CD1c-positive myeloid dendritic cell (primary cell): ENCODE measurements at regions not wholly inside any gene's neighbourhood (a gene's known extent, or its start where the extent isn't known, plus 50 kb on each side); places are given as distances from the start of the nearest gene placed in this dataset.
"Not testable (repeated sequence)": the region's sequence is repeated elsewhere in the genome, so short reads cannot be mapped to it uniquely, and the experiment has no call there.

ENCODE experiments used
- DNase-seq: peaks from one replicate; pipeline ENCODE4 v3.0.0-alpha.2; 2016; ENCODE audit errors: extremely low spot score

DNA sequence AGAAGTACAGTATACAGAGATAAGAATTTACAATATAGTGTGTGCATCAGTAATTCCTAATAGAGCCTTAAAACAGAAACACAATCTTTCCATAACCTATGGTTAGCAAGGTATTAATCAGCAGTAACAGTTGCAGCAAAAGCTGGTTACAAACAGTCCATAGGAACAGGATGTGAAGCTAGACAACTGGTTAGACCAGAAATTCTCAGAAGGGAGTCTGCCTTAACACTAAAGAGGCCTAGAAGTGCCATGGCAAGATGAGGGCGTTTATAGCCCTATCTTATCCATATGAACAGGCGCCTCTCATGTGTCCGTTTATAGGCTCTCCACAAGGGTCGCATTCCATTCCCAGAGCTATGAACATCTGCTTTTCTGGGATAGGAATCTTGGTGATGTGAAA is 450.1 kb downstream of the C12orf50 start:
- DNase-seq, result not testable (repeated sequence)

DNA sequence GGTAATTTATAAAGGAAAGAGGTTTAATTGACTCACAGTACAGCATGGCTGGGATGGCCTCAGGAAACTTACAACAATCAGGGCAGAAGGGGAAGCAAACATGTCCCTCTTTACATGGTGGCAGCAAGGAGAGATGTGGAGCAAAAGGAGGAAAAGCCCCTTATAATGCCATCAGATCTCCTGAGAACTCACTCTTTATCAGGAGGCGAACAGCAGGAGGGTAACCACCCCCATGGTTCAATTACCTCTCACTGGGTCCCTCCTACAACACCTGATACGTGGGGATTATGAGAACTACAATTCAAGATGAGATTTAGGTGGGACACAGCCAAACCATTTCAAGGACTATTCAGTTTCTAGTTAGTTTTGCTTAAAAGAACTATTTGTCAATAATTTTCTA is 453.3 kb downstream of the C12orf50 start:
- no peak for DNase-seq

DNA sequence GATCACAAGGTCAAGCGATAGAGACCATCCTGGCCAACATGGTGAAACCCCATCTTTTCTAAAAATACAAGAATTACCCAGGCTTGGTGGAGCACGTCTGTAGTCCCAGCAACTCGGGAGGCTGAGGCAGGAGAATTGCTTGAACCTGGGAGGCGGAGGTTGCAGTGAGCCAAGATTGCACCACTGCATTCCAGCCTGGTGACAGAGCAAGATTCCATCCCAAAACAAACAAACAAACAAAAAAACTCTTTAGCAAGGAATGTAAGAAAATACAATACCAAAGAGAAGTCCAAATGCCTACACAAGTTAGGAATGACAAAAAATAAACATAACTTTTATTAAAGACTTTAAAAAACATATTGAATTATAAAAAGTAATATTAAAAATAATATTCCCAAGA is 462.3 kb downstream of the C12orf50 start:
- not testable (repeated sequence) for DNase-seq

DNA sequence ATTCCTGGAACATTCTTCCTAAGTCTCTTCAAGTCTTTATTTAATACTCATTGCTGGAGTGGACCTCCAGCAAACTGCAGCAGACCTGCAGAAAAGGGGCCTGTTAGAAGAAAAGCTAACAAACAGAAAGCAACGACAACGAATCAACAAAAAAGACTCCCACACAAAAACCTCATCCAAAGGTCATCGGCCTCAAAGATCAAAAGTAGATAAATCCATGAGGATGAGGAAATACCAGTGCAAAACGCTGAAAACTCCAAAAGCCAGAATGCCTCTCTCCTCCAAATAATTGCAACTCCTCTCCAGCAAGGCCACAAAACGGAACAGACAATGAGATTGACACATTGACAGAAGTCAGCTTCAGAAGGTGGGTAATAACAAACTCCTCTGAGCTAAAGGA is 472.2 kb downstream of the C12orf50 start:
- no peak for DNase-seq

DNA sequence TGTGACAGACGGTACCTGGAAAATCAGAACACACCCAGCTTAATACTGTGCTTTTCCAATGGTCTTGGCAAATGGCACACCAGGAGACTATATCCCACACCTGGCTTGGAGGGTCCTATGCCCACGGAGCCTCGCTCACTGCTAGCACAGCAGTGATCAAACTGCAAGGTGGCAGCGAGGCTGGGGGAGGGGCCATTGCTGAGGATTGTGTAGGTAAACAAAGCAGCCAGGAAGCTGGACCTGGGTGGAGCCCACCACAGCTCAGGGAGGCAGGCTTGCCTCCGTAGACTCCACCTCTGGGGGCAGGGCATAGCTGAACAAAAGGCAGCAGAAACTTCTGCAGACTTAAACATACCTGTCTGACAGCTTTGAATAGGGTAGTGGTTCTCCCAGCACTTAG is 498.0 kb downstream of the C12orf50 start:
- DNase-seq, result not testable (repeated sequence)

DNA sequence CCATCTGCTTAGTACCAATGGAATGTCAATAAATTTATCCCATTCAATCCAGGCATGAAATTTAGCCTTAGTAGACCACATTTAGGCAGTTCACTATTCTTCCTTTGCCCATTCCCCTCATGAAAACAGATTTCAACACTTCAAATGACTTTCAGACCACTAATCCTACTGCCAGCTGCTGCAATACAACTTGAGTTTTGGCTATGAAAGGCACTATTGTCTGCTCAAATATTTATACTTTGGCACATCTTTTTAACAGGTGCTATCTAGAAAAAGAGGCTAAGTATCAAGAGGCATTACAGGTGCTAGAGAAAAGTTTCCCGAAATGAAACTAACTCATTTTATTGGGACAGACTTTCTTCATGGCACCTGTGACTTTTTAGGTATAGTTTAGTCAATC is 499.8 kb downstream of the C12orf50 start:
- DNase-seq, result no peak

DNA sequence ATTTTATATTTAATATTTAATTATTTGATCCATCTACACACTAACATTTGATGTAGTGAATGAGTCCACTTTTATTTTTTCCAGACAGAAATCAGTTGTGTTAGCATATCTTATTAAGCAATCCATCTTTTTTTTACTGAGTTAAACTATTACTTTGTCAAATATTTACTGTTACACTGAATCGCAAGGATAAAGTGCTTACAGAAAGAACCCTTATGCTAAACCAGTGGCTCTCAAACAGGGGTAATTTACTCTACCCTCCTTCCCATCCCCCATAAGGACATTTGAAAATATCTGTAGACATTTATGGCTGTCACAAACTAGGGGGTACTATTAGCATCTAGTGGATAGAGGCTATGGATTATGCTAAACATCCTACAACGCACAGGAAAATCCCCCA is 508.2 kb downstream of the C12orf50 start:
- no peak for DNase-seq

DNA sequence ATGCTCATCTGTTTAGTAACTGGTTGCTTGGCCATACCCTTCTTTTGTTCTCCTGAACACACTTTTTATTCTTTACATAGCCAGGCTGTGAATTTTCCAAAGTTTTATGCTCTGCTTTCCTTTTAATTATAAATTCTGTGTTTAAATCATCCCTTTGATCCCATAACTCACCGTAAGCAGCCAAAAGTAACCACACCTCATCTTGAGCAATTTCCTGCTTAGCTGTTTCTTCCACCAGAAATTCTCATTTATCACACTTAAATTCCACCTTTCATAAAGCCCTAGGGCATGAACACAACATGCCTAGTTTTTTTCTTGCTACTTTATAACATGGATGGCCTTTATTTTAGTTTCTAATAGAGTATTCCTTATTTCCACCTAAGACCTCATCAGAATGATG is 510.7 kb downstream of the C12orf50 start:
- no peak for DNase-seq

DNA sequence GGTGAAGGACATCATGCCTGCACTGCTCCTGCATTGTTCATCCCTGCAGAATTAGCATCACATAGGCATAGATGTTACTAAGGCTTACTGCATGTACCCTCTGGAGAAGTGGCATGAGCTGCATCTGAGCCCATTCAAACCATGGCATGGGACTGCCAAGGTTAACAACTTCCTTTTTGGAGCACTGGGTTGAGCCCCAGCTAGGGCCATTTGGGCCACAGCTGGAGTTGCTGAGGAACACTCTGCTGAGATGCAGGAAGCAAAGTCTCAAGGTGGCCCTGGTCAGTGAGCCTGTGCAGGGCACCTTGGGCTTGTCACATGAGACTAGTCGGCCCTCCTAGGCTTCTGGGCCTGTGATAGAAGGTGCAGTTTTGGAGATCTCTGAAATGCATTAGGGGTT is 511.2 kb downstream of the C12orf50 start:
- DNase-seq, result no peak

DNA sequence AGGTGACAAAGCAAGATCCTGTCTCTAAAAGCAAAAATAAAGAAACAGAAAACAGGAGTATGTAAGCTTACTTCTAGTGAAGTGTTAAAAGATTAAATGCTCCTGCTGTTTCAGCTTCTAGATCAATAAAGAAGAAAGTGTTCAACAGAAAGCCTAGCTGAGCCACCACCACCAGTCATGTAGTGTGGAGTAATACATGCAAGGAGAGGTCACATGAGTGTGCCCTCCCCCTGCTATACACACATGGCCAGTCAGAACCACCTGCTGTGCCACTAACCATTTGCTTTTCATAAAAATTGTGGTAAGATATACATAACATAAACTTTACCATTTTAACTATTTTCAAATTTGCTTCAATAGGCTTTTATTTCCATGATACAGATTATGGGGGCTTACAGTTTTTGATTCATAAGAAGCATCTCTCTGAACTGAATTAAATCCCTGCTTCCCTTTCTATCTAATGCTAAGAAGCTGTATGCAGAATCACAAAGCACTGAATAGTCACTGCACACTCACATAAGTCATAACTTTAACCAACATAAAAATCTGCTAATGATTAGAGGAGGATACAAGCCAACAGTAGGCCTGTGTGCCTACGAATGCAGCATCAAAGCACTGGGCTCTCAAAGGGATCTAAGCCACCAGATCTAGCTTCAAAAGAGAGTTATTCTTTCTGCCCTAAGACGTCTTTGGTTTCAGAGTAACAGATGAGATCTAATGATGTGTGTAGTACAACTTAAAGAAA is 515.5 kb downstream of the C12orf50 start:
- no peak for DNase-seq

DNA sequence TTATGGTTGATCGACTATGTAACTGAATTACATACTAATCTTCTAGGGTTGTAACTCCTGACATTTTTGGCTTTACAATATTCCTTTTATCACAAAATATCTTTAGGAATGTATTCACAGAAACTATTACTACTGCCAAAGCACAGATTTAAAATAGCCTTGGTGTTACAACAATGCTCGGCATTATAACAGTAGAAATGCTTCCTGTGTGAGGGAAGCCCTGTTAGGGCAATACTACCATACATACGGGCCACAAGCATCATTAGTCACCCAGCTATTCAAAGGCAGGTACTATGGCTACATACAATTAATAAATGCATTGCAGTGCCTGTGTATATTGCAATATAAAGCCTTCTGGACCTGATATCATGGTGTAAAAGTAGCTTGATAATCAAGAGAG is 517.8 kb downstream of the C12orf50 start:
- DNase-seq, result no peak

DNA sequence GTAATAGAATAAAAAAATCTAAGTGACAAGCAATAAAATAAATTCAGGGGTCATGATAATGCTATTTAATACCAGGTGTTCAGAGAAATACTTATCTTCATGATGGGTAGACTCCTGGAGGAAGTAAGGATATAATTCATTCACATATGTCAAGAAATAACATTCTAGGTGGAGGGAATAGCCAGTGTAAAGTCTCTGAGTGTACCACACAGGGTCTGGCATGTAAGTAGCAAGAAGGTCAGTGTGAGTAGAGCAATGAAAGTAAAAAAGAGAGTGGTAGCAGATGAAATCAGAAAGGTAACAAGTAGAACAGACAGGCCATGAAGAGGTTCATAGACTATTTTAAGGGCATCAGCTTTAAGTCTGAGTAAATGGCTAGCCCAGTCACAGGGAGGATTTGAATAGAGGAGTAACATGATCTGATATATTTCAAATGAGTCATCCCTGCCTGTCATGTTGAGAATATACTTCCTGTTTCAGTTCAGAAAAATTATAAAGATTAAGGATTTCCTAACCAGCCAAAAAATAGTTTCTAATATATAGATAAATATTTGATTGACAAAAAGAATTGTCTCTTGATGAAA is 519.9 kb downstream of the C12orf50 start:
- no peak for DNase-seq

DNA sequence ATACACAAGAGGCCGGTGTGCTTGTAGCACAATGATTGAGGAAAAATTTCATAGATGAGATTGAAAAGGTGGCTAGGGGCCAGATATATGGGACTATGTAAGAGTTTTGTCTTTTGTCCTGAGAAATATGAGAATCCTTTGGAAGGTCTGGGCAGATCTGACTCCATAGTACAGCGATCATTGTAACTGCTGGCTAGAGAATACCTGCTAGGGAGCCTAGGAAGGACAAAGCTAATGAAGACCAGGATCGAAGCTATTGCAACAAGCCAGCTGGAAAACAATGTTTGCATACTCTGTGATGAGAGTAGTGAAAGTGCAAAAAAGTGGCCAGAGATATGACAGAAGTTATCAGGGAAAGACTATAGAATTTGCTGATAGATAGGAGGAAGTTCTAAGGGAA is 537.6 kb downstream of the C12orf50 start:
- DNase-seq, result no peak

DNA sequence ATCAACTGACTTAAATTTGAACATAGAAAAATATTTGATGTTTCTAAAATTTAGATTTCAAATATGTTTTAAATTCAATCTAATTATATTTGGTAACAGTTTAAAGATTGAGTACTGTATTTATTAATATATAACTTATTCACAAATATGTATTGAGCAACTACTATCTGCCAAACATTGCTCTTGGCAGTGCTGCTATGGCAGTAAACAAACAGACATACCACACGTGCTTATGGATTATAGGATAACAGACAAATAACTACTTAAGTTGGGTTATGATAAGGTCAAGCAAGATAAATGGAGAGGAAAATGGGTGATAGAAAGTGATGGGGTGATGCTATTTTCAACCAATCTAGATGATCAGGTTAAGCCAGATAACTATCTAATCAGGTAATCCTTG is 538.1 kb downstream of the C12orf50 start:
- DNase-seq, result no peak

DNA sequence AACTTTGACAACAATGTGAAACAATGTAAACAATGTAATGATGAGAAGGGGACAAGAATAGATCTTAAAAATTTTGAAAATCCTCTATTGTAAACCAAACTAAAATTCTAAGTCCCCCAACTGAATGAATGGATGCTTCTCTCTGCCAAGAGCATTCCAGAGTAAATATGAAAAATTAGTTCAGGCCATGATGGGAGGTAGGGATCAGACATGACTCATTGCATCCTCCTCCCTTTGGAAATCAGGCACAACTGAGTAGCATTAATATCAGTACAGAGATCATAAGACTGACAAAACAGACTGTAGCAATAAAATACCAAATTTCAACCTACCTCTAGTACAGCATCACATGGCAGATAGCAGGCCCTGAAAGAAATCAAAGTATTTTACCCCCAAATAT is 559.9 kb downstream of the C12orf50 start:
- no peak for DNase-seq

DNA sequence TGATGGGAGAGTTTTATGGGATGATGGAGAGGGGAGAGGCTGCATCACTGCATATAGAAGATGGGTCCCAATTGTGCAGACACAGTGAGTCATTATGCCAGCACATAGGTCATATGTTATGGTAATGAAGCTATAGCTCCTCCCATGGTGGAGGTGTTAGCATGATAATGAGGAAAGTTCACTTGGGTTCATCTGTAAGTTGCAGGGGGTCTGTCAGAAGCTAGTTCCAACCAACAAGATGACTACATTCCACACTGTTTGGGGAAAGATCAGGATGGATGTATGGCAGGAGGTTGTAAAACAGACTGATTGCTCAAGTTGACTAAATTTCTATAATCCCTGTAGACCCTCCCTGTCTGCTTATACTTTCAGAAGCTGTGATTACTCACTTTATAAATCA is 561.3 kb downstream of the C12orf50 start:
- DNase-seq, result no peak

DNA sequence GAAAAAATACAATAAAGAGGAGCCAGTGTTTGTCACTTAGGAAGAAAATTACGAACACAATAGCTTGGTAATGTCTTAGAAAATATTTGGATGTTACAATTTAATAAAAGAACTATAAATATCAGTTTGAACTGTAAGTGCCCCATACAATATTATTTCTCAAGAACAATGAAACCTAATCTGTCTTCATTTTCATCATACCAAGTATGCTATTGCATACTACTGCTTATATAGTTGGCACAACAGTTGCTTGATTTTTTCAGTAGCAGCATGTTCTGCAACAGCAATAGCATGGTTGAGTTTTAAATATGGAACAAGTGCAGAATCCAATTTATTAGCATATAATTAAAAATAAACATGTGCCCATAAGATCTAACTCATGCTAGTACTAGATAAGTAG is 564.6 kb downstream of the C12orf50 start:
- DNase-seq, result no peak

DNA sequence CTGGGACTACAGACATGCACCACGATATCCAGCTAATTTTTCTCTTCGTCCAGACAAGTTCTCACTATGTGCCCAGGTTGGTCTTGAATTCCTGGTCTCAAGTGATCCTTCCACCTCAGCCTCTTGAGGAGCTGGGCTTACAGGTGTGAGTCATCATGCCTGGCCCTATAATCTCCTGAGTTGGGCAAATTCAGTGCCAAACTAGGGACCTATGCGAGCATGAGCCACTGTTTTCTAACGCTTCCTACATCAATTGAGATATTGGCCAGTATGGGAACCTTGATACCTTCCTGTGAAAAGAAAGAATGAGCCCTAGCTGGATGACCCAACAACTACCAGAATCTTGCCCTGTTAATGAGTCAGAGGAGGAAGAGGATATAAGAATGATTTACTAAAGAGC is 585.2 kb downstream of the C12orf50 start:
- DNase-seq, result no peak

DNA sequence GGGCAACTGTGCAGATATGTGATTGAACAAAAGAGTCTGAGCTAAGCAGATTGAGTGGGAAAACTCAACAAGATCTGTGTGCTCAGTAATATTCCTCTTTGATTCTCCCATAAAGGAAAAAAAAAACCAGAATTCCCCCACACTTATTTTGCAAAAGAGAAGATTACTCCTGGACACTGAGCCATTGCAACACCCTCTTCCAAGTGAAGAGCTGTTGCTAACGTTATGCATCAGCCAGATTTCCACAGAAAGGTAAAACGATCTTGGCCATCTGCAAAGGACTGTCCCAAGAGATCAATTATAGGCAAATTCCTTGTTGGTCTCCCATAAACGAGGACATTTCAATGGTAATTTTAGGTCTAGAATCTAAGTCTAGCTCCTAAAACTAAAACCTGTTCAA is 587.7 kb downstream of the C12orf50 start:
- DNase-seq, result no peak

DNA sequence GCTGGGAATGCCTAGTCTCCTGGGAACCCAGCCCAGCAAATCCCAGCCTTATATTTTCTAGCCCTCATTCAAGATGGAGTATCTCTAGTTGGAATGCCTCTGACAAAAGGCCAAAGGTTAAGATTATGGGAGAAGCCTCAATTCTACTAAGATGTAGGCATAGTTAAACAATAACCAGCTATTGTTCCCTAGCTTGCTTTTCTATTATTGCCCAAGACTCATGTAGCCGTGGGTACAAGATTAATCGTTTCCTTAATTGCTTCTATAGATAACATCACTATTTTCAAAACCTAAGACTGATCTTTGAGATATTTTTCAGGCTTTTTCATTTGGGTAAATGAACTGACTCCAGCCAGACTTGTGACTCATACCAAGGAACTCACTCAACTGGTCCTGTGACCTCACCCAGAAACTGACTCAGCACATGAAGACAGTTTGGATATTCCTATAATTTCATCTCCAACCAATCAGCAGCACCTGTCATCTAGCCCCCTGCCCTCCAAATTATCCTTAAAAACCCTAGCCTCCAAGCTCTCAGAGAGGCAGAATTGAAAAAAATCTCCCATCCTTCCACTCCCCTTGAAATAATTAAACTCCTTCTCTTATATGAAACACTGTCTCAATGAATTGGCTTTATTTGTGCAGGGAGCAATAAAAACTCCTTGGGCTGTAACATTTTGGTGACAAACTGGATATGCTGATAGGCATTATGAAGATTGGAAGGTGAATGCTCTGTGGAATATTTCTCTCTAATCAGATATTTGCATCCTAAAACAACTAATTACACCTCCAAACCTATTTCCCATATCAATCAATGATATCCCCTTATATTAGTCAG is 589.0 kb downstream of the C12orf50 start:
- DNase-seq, result no peak

DNA sequence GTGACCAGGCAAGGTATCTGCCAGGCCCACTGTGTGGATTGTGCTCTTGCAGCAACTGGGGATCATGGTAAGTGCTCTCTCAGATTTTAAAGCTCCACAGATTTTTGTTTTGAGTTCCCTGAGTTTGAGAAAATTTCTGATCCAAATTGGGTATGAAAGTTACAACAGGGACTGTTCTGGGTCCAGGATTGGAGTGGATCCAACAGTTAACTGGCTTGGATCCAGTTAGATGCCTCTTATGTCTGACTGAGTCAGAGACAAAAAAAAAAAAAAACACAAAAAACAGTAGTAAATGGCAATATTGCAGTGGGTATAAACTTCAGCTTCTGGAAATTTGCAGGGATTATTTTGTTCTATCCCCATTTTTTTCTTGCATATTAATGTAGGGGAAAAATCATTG is 598.8 kb downstream of the C12orf50 start:
- no peak for DNase-seq

DNA sequence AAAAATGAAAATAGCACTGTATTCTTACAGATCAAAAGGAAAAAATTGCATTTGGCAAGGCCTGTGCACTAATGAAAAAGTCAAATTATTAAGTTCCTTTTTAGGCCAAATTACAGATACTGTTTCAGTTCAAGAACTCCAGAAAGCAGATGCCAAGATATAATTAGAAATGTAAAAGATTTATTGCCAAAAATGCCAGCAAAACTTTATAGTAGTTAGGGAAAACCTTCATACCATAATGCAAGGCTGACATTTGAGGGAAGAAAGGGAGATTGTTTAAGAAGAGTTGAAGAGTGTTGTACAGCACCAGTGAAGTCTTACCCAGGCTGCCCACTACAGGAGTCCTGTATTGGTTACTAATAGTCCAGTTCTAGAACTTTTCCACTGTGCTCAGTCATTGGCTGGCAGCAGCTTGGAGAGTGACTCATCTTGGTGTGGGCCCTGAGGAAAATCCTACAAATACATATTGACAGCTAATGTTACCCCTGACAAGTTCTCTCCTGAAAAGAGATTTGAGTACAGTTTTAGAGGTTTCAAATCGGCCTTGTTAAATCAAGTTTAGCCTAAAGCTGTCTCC is 600.4 kb downstream of the C12orf50 start:
- DNase-seq, result no peak

DNA sequence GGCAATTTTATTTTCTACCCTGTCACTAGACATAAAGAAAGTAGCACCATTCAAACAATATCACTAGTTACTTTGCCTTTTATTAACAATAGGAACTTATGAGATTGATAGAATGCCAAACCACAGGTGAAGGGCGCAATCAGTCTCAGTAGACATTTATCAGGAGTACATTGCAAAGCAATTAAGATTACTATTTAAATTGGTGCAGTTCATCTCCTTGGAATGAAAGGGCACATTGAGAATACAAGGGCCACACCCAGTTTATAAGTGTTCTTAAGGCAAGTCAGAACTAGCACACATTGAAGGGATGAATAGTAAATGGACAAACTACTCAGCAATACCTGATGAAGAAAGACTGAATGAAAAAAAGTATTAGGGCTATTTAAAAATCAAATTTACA is 601.4 kb downstream of the C12orf50 start:
- DNase-seq, result no peak
